ENCODE measurements at regions not wholly inside any gene's neighbourhood (a gene's known extent, or its start where the extent isn't known, plus 50 kb on each side); places are given as distances from the start of the nearest gene placed in this dataset.

DNA sequence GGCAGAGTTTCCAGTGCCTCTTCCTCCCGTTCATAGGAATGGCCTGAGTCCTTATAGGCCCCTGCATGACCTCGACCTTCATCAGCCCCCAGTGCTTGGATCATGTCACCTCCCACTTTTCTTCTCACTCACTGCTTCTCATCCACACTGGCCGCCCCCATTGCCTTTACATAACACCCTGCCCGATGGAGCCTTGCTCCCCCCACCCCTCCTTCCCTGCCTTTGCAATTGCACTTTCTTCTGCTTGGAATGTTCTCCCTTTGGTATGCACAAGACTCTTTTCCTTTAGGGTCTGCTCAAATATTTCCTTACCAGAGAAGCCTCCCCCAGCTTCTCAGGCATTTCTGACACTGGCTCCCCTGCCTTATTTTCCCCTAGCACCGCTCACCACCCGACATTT, 125.2 kb upstream of the KCNJ6 start:
- no peak for TF ChIP-seq POLR2A (IDR thresholded peaks at IDR 0.05)
- TF ChIP-seq, protein P1, sequence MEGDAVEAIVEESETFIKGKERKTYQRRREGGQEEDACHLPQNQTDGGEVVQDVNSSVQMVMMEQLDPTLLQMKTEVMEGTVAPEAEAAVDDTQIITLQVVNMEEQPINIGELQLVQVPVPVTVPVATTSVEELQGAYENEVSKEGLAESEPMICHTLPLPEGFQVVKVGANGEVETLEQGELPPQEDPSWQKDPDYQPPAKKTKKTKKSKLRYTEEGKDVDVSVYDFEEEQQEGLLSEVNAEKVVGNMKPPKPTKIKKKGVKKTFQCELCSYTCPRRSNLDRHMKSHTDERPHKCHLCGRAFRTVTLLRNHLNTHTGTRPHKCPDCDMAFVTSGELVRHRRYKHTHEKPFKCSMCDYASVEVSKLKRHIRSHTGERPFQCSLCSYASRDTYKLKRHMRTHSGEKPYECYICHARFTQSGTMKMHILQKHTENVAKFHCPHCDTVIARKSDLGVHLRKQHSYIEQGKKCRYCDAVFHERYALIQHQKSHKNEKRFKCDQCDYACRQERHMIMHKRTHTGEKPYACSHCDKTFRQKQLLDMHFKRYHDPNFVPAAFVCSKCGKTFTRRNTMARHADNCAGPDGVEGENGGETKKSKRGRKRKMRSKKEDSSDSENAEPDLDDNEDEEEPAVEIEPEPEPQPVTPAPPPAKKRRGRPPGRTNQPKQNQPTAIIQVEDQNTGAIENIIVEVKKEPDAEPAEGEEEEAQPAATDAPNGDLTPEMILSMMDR (IDR thresholded peaks at IDR 0.05): no peak

All from heart left ventricle (tissue), 13 donors.